DMS114 treated with DMSO at 0.1 percent for 48 hours (cell line): ENCODE measurements at regions not wholly inside any gene's neighbourhood (a gene's known extent, or its start where the extent isn't known, plus 50 kb on each side); places are given as distances from the start of the nearest gene placed in this dataset.
"Not testable (repeated sequence)": the region's sequence is repeated elsewhere in the genome, so short reads cannot be mapped to it uniquely, and the experiment has no call there.

Experiments
- DNase-seq: peaks from one replicate; lab custom pipeline; 2025; ENCODE audit not compliant: unreplicated experiment; lab: John Stamatoyannopoulos, UW

- no peak for DNase-seq
These were observed 147.7 kb upstream of the SALL1 start for GRCh38 chr16:51298800-51299199.

DNA sequence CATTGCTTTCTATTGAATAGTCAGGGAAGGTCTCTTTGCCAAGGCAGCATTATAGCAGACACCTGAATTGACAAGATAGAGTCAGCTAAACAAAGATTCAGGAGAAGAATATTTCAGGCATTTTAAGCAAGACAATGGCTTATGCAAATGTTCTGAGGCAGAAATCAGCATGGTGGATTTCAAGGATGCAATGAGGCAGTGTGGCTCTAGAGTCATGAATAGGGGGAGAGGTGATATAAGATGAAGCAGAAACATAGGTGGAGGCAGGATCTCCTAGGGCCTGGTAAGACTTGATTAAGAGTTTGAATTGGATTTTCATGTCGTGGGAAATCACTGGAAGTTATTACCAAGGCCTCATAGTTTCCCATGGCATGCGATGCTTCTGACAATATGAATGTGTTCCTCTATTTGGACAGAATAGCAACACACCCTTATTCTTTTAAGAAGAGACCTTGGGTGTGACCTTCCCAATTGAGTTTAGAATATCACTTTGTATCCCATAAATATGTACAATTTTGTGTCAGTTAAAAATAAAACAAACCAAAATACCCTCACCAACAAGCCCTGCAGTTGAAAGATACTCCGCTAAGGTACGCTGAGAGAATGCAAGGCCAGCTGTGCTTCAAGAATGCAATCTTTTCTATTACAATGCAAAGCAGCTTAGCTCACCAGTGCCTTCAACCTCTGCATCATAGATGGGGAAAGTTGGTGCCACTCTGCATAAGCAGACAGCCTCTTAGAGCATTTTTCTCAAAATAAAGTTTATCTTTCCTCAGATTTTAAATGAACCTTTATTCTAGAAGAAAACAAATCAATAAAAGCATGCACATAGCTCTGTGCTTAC, 139.6 kb upstream of the SALL1 start:
- no peak for DNase-seq

DNA sequence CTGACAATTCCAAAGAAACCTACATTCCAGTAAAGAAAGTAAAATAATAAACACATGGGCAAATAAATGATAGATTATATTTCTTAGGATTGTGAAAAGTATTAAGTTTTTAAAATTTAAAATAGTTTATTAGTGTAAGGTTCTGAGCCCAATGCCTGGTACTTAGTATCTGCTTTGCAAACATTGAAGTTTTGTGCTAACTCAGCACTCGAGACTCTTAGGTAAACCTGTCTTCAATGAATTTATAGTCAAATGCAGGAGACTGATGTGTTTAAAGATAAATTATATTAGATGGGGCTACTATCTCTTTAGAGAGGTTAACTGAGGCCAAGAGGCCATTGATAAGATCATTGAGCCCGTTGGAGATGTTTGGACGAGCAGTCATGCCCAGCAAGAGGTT, 138.3 kb upstream of the SALL1 start:
- DNase-seq = no peak

DNA sequence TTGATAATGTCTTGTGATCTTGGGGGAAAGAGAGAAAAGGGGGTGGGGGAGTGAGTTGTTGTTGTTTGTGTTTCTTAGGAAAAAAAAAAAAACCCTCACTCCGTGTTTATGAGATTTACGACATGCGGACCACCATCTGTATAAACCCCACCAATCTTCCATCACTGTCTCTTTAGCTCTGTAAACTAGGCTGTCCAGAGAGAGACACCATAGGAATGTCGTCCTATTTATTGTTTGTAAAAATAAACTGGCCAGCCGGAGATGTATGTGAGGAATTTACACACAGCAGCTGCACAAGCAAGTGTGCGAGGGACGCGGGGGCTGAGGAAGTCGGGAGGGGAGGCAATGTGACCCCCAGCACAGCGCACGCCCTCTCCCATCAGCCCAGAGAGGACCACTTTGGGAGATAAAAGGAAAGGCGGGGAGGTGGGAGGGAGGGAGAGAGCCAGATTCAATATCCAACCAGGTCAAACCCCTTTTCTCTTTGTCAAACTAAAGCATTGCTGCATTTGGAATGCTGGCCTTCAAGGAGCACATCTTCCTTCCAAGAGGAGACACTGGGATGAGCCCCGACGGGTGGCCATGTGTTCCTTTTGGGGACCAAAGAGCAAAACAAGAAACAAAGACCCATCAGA, 136.2 kb upstream of the SALL1 start:
- DNase-seq = no peak

GRCh38 chr16:51286272-51286671, 135.2 kb upstream of the SALL1 start:
- DNase-seq = no peak

DNA sequence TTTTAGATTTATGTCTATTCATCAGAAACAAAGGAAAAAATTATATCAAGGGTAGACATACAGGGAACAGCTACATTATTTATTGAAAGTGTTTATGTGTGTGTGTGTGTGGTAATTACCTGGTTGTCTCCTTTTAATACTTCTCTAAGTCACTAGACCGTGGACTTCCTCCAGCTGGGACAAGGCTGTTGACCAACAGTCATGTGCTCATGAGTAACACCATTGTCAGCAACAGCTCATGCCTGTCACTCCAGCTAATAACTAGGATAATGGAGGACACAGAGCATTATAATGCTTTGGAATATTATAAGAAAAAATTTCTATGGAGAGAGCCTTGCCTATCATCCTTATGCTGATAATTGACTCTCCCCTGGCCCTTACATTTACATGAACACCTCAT, 125.3 kb upstream of the SALL1 start:
- DNase-seq = no peak

DNA sequence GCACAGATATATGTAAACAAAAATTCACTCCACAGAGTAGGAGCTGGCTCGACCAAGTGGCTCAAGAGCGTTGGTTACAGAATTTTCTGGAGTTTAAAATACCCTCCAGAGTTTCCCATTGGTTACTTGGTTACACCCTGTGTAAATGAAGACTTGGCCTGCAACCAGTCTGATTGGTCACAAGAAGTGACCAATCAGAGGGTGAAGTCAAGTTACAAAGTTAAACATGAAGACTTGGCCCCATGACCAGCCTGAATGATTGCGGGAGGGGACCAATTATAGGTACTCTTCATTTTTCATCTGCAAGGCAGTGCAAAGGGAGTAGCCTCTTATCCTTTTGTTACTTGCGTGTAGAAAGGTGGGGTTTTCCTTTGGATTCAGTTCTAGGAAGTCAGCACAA, 121.3 kb upstream of the SALL1 start:
- DNase-seq = no peak

DNA sequence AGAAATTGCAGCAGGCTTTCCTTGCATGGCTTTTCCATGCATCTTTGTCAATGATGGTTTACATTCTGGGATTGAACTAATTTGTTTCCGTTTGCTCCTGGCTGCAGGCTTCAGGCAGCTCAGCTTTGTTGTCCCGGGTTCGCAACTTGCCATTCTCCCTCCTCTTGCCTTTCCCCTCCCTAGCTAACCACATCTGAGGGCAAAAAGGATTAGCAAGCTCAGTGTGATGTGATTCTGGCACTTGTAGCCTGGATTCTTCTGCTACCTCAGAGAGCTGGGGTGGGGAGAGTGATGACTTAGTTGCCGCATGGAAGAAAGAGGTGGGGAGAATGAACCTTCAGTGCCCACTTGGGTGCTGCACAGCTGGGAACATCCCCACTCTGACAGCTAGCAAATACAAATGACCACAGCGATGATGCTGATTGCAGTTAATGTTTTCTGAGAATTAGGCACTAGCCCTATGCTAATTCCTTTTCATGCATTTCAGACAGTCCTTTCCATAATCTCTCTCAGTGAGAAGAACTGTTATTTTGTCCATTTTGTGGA, 120.2 kb upstream of the SALL1 start:
- no peak for DNase-seq

- DNase-seq = no peak
These were observed 117.2 kb upstream of the SALL1 start for GRCh38 chr16:51268237-51268636.

GRCh38 chr16:51267681-51268080, 116.6 kb upstream of the SALL1 start:
- no peak for DNase-seq

GRCh38 chr16:51262428-51262827, 111.4 kb upstream of the SALL1 start:
- no peak for DNase-seq

GRCh38 chr16:51261919-51262318, 110.8 kb upstream of the SALL1 start:
- no peak for DNase-seq

DNA sequence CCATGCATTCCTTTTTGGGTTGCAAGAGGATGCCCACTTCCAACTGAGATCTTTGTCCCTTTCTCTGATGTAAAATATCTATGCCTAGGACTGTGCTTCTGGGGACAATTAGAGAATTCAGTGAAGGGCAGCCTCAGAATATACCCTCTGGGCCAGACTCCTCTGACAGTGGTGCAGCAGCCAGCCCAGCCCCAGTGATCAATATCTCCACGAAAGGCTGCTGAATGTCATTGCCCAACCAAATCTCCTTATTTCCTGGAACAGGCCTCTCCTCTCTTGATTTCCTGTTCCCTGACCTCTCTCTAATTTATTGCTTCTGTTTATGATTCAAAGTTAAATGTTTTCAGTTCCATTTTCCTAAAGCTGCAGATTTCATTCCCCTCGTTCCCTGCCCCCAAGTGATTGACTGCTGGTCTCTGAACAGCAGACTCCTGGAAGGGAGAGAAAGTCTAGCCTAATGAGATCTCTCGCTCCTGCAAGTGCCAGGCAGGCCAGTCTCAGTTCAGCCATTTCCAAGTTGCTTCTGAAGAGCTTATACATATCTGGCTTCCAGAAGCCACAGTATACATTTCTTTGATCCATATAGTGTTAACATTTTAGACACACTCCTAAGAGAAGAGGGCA, 104.4 kb upstream of the SALL1 start:
- DNase-seq = no peak

GRCh38 chr16:51254390-51254789, 103.3 kb upstream of the SALL1 start:
- DNase-seq = not testable (repeated sequence)

GRCh38 chr16:51248217-51248616, 97.1 kb upstream of the SALL1 start:
- DNase-seq = no peak

- DNase-seq = no peak
These were observed 94.6 kb upstream of the SALL1 start for GRCh38 chr16:51245658-51245995.

GRCh38 chr16:51244887-51245657, 94.0 kb upstream of the SALL1 start:
- DNase-seq = no peak

DNA sequence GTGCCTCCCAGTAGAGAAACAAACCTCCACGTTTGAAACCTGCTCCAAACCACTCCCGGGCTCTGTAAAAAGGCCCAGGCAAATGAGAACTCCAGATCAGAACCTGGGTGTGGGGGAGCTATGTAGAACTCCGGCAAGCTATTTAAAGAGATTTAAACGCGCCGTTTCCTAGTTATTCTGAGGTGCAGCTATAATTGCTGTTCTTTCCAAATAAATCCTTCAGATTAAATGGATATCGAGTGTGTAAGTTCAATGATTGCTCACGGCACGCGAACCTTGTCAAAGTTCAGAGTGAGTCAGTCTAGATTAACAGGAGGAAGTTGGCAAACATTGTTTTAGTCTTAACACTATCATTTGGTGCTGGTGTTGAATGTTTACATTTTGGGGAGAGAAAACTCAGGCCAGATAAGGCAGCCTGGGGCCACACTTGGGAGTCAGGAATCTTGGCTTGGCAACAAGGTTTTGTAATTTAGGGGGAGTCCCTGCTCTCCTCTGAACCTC, 92.9 kb upstream of the SALL1 start:
- no peak for DNase-seq

DNA sequence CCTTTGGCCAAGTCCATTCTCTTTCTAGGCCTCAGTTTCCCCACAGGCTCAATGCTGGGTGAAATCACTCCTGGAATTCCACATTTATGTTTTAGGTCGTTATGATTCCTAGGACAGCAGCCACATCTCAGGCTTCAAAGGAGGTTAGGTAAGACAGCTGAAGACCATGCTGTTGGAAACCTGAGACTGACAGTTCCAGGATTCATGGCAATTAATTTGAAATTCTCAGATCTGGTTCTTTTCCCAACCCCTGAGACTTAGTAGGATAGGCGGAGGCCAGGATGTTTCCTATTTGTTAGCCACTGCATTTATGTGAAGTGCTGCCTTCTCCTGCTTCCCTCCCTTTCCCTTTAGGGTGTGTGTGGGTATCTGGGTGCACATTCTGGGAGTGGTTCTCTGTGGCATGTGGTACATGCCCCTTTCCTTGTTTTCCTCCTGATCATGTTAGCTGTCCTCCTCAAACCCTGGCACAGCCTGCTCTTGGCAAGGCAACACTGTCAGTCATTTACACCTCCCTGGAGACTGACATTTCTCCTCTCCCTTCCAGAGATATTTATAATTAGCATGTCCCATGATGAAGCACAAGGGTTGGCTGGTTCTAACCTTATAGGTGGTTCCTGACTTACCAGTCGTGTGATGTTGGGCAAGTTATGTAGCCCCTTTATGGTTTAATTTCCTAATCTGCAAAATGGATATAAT, 91.4 kb upstream of the SALL1 start:
- no peak for DNase-seq

DNA sequence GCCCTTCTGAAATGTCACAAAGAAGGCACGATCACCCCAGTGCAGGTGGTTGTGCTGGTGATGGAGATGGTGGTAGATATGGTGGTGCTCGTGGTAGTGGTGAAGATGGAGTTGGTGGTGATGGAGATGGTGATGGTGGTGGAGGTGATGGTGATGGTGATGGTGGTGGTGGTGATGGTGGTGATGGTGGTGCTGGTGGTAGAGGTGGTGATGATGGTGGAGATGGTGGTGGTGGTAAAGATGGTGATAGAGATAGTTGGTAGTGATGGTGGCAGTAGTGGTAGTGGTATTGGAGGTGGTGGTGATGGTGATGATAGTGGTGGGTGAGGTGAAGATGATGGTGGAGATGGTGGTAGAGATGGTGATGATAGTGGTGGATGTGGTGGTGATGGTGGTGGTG, 88.1 kb upstream of the SALL1 start:
- DNase-seq = no peak
